ENCODE measurements at regions not wholly inside any gene's neighbourhood (a gene's known extent, or its start where the extent isn't known, plus 50 kb on each side); places are given as distances from the start of the nearest gene placed in this dataset.

GRCh38 chr4:12778706-12779105 is 705.4 kb downstream of the RAB28 start (continued):
- TF ChIP-seq CHD7 (IDR thresholded peaks at IDR 0.05; ENCODE audit: insufficient replicate concordance, low read length) = no peak
